Uterus (tissue), 3 donors: ENCODE measurements at regions not wholly inside any gene's neighbourhood (a gene's known extent, or its start where the extent isn't known, plus 50 kb on each side); places are given as distances from the start of the nearest gene placed in this dataset.

Experiments used
- DNase-seq, 2 donors: peaks; one replicate each; pipeline ENCODE4 v3.0.0-alpha.2; 2019 to 2020
- H3K27ac ChIP-seq, 2 donors: fragments of 200-600 bp; sonication (generic); 1 replicate in 1 of 2; 2 replicates in 1 of 2; pipeline ENCODE4 v1.5.1; 2016 to 2018
- H3K27me3 ChIP-seq, 2 donors: fragments of 200-600 bp; sonication (generic); one replicate each; pipeline ENCODE4 v1.5.1; 2018 to 2019; ENCODE audit warnings: control low read depth in 1 of 2
- H3K36me3 ChIP-seq, 2 donors: fragments of 200-600 bp; sonication (generic); one replicate each; pipeline ENCODE4 v1.5.1; 2019; ENCODE audit warnings: control low read depth in 1 of 2
- H3K4me1 ChIP-seq, 2 donors: fragments of 200-600 bp; sonication (generic); one replicate each; pipeline ENCODE4 v1.5.1; 2018 to 2019; ENCODE audit warnings: control low read depth in 1 of 2
- H3K4me3 ChIP-seq, 2 donors: fragments of 200-600 bp; sonication (generic); 1 replicate in 1 of 2; 2 replicates in 1 of 2; pipeline ENCODE4 v1.5.1; 2018 to 2019; ENCODE audit warnings: mild to moderate bottlenecking in 1 of 2
- H3K9me3 ChIP-seq, 2 donors: fragments of 200-600 bp; sonication (generic); one replicate each; pipeline ENCODE4 v1.5.1; 2019; ENCODE audit warnings: control low read depth in 1 of 2
- POLR2A ChIP-seq, 2 donors: fragments of 450-650 bp; IDR thresholded peaks; one replicate each; pipeline ENCODE4 v1.6.1; 2016; ENCODE audit warnings: antibody characterized with exemption in 2 of 2, mild to moderate bottlenecking in 1 of 2, moderate library complexity in 1 of 2
- intact Hi-C: fragments of 100-400 bp; cut with DNase I; formaldehyde crosslinking; loops from one replicate; pipeline ENCODE4 v1.15.1; 2023; ENCODE audit warnings: low total_unique reads
- TF ChIP-seq, protein P1 (sequence below), 4 experiments: fragments of 200-600 bp in 2 of 4; fragments of 450-650 bp in 2 of 4; sonication (generic) in 2 of 4; IDR thresholded peaks; one replicate each; pipeline ENCODE4 v1.5.1; 2016 to 2019; ENCODE audit warnings: antibody characterized with exemption in 4 of 4, mild to moderate bottlenecking in 2 of 4, moderate library complexity in 1 of 4
- donor health status: DM: yes; HTN: yes; CAD: no.

DNA sequence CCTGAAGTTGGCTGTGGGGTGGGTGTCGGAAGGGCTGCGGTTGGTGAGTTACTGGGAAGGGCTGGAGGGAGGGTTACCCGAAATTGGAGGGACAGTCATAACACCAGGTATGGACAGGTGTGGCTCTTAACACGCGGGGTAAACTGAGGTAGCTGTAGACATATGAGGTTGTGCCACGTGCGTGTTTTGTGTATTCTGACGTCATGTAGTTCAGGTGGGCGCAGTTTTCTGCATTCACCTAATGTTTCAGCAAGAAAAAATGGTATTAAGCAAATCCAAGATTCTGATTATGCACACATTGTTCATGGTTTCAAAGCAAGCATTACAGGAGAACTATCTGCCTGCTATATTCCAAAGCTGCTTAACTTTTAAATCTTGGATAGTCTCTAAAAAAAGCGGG is 83.5 kb upstream of the GPM6B start:
- Histone ChIP-seq H3K4me3 (no peak overlapping the region), H3K27ac (no peak overlapping the region), H3K4me1 (no peaks in the 10 kb centered on the region), H3K36me3 (no peaks in the 10 kb centered on the region), H3K9me3 (no peaks in the 10 kb centered on the region), H3K27me3 (no peaks in the 10 kb centered on the region)
- intact Hi-C loops: no loop called here
- no peak for TF ChIP-seq POLR2A (IDR thresholded peaks at IDR 0.05)
- TF ChIP-seq, protein P1, sequence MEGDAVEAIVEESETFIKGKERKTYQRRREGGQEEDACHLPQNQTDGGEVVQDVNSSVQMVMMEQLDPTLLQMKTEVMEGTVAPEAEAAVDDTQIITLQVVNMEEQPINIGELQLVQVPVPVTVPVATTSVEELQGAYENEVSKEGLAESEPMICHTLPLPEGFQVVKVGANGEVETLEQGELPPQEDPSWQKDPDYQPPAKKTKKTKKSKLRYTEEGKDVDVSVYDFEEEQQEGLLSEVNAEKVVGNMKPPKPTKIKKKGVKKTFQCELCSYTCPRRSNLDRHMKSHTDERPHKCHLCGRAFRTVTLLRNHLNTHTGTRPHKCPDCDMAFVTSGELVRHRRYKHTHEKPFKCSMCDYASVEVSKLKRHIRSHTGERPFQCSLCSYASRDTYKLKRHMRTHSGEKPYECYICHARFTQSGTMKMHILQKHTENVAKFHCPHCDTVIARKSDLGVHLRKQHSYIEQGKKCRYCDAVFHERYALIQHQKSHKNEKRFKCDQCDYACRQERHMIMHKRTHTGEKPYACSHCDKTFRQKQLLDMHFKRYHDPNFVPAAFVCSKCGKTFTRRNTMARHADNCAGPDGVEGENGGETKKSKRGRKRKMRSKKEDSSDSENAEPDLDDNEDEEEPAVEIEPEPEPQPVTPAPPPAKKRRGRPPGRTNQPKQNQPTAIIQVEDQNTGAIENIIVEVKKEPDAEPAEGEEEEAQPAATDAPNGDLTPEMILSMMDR (IDR thresholded peaks at IDR 0.05): no peak
- no peak for DNase-seq

DNA sequence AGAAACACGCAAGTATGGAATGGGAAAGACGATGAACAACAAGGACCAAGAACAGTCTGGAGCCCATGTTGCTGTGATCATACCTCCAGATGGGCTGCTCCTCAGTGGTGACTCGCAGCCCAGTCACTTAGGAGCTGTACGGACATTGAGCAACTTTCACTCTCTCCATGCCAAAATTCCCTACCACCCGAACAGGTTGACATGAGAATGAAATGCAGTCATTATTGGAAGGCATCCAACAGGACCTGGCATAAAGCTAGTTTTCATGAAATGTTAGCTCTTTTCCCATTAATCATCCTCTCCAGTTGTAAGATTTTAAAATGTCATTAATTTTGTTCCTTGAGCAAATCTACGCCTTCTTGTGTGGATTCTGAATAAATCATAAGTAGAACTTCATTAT is 82.7 kb upstream of the GPM6B start:
- H3K4me1 ChIP-seq: no peaks in the 10 kb centered on the region
- no peak for TF ChIP-seq POLR2A (IDR thresholded peaks at IDR 0.05)
- TF ChIP-seq, protein P1 (IDR thresholded peaks at IDR 0.05): no peak
- H3K4me3 ChIP-seq: no peak overlapping the region
- no peaks in the 10 kb centered on the region for H3K36me3 ChIP-seq
- peak; percentile 17 to 31 for DNase-seq
- H3K27ac ChIP-seq: no peak overlapping the region
- H3K27me3 ChIP-seq: no peaks in the 10 kb centered on the region
- H3K9me3 ChIP-seq: no peaks in the 10 kb centered on the region
- intact Hi-C loops: no loop called here

DNA sequence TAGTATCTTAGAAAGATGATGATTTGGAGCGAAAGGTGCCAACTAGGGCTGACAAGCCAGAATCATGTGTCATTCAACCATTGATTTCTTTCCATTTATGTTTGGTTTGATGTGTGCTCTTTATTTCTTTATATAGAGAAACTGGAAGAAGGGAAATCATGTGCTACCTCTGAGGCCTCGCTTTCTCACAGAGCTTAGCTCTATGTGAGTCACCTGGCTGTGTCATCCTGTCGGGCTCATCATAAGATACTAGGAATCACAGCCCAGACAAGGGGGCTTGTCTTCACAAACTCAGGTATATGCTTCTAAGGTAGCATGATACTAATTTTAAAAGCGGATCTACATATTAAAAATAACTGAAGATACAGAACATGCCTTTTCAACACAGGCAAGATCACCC is 81.7 kb upstream of the GPM6B start:
- no peak for DNase-seq
- H3K4me1 ChIP-seq: no peaks in the 10 kb centered on the region
- no peak overlapping the region for H3K27ac ChIP-seq
- no peaks in the 10 kb centered on the region for H3K27me3 ChIP-seq
- no peak overlapping the region for H3K4me3 ChIP-seq
- no peaks in the 10 kb centered on the region for H3K9me3 ChIP-seq
- intact Hi-C loops: no loop called here
- TF ChIP-seq, protein P1 (IDR thresholded peaks at IDR 0.05): no peak
- no peak for TF ChIP-seq POLR2A (IDR thresholded peaks at IDR 0.05)
- H3K36me3 ChIP-seq: no peaks in the 10 kb centered on the region

DNA sequence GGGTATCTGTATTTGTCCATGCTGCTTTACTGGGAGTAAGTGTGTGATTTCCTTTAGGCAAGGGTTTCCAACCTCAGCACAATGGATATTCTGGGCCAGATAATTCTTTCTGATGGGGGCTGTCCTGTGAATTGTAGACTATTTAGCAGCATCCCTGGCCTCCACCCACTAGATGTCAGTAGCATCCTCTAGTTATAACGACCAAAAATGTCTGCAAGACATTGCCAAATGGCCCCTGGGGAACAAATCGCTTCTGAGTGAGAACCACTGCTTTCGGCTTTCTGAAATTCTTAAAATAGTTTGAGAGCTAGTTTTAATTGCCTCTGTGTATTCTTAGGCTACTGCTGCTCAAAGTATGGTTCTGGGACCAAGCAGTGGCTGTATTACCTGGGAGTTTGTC is 81.2 kb upstream of the GPM6B start:
- TF ChIP-seq, protein P1 (IDR thresholded peaks at IDR 0.05): no peak
- TF ChIP-seq POLR2A (IDR thresholded peaks at IDR 0.05): no peak
- Histone ChIP-seq H3K4me1 (no peaks in the 10 kb centered on the region), H3K36me3 (no peaks in the 10 kb centered on the region), H3K27me3 (no peaks in the 10 kb centered on the region), H3K4me3 (no peak overlapping the region), H3K9me3 (no peaks in the 10 kb centered on the region), H3K27ac (no peak overlapping the region)
- intact Hi-C loops: no loop called here
- peak in 1 of 2 donors; percentile 26 for DNase-seq

DNA sequence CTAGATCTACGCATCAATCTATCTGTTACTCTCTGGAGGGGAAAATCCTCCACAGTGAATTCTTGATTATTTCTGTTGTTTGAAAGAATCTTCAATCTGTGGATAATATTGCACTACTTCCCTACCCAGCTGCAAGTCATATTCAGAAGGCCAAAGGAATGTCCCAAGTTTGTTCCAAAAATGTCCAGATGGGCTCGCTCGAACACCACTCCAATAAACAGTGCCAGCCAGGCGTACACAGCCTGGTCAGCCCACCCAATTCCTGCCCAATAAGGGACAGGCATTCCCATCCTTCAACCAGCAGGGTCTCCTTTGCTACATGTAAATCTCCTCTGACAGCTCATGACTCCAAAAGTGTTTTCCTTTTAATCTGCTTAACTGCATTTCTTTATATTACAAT is 80.7 kb upstream of the GPM6B start:
- intact Hi-C loops: no loop called here
- Histone ChIP-seq H3K27me3 (no peaks in the 10 kb centered on the region), H3K9me3 (no peaks in the 10 kb centered on the region), H3K27ac (no peak overlapping the region), H3K4me1 (no peaks in the 10 kb centered on the region), H3K36me3 (no peaks in the 10 kb centered on the region), H3K4me3 (no peak overlapping the region)
- no peak for TF ChIP-seq POLR2A (IDR thresholded peaks at IDR 0.05)
- TF ChIP-seq, protein P1 (IDR thresholded peaks at IDR 0.05): no peak
- no peak for DNase-seq
